ENCODE measurements at regions not wholly inside any gene's neighbourhood (a gene's known extent, or its start where the extent isn't known, plus 50 kb on each side); places are given as distances from the start of the nearest gene placed in this dataset.

DNA sequence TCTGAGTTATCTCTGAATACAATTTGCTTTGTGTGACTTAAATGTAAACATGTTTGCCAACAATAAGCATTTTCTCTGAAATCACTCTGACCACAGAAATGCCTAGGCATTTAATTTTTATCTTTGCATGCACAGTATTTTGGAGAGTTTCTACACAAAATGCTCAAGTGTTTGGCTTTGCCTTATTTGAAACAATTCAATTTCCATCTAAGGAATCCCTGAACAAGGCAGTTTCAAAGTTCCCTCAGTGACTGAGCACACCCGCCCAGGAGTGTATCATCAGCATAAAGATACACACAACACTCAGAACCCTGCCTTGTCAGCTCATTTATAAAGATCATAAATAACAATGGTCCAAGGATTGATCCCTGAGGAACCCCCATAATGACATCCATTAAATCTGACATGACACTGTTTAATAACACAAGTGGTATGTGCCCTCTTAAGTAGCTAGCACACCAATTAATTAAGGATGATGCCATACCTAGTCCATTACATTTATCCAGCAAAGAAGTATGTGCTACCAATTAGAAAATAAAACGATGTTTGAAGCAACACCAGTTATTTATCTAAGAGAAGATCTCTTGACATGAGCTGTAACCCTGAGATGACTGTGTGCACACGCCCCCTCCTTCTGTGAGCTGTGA is 585.8 kb downstream of the ADGRL2 start:
- no peaks in the 10 kb centered on the region for H3K27me3 ChIP-seq
- no peak for TF ChIP-seq POLR2A (IDR thresholded peaks at IDR 0.05)
- TF ChIP-seq POLR2AphosphoS5 (IDR thresholded peaks at IDR 0.05), result no peak
- intact Hi-C loops (cut with DNase I; ENCODE audit: low total_unique reads), result no loop called here
- no peak overlapping the region for H3K27ac ChIP-seq
- DNase-seq (ENCODE audit: low spot score in 2 of 2), result no peak
- no peaks in the 10 kb centered on the region for H3K4me1 ChIP-seq
- H3K4me3 ChIP-seq, result no peak overlapping the region
- H3K9me3 ChIP-seq, result no peaks in the 10 kb centered on the region
- no peaks in the 10 kb centered on the region for H3K36me3 ChIP-seq

GRCh38 chr1:82384776-82385175 is 584.0 kb downstream of the ADGRL2 start:
- H3K27ac ChIP-seq, result no peak overlapping the region
- no peaks in the 10 kb centered on the region for H3K4me1 ChIP-seq
- no peak for TF ChIP-seq POLR2AphosphoS5 (IDR thresholded peaks at IDR 0.05)
- TF ChIP-seq CTCF (IDR thresholded peaks at IDR 0.05), result no peak
- TF ChIP-seq POLR2A (IDR thresholded peaks at IDR 0.05), result no peak
- no peak overlapping the region for H3K4me3 ChIP-seq
- no peaks in the 10 kb centered on the region for H3K27me3 ChIP-seq
- H3K9me3 ChIP-seq, result no peaks in the 10 kb centered on the region
- H3K36me3 ChIP-seq, result no peaks in the 10 kb centered on the region
- intact Hi-C loops (cut with DNase I; ENCODE audit: low total_unique reads), result no loop called here
- no peak for DNase-seq (ENCODE audit: low spot score in 2 of 2)

GRCh38 chr1:82377201-82377884 is 576.6 kb downstream of the ADGRL2 start:
- no peaks in the 10 kb centered on the region for H3K9me3 ChIP-seq
- no peak for DNase-seq (ENCODE audit: low spot score in 2 of 2)
- H3K36me3 ChIP-seq, result no peaks in the 10 kb centered on the region
- no peaks in the 10 kb centered on the region for H3K4me1 ChIP-seq
- no peak overlapping the region for H3K4me3 ChIP-seq
- H3K27me3 ChIP-seq, result no peaks in the 10 kb centered on the region
- no peak overlapping the region for H3K27ac ChIP-seq
- intact Hi-C loops (cut with DNase I; ENCODE audit: low total_unique reads), result no loop called here
- no peak for TF ChIP-seq POLR2A (IDR thresholded peaks at IDR 0.05)

DNA sequence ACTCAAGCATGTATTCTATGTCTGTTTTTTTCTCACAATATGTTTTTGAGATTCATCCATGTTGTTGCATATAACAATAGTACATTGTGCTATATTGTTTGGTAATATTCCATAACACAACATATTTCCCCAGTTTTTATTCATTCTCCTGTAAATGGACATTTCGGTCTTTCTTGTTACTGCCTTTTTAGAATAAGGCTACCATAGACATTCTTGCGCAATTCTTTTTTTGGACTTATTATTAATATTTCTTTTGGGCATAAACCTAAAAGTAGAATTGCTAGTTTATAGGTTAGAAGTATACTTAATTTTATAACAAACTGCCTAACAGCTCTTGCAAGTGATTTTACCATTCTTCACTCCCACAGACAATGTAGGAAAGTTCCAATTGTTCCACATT is 573.0 kb downstream of the ADGRL2 start:
- no peak overlapping the region for H3K27ac ChIP-seq
- DNase-seq (ENCODE audit: low spot score in 2 of 2), result no peak
- no peak for TF ChIP-seq POLR2A (IDR thresholded peaks at IDR 0.05)
- no peak for TF ChIP-seq CTCF (IDR thresholded peaks at IDR 0.05)
- no peak for TF ChIP-seq POLR2AphosphoS5 (IDR thresholded peaks at IDR 0.05)
- no peaks in the 10 kb centered on the region for H3K36me3 ChIP-seq
- intact Hi-C loops (cut with DNase I; ENCODE audit: low total_unique reads), result no loop called here
- no peak overlapping the region for H3K4me3 ChIP-seq
- no peaks in the 10 kb centered on the region for H3K9me3 ChIP-seq
- H3K4me1 ChIP-seq, result no peaks in the 10 kb centered on the region
- H3K27me3 ChIP-seq, result no peaks in the 10 kb centered on the region

- DNase-seq (ENCODE audit: low spot score in 2 of 2), result no peak
- Histone ChIP-seq H3K36me3 (no peaks in the 10 kb centered on the region), H3K4me1 (no peaks in the 10 kb centered on the region), H3K27me3 (no peaks in the 10 kb centered on the region), H3K27ac (no peak overlapping the region), H3K9me3 (no peaks in the 10 kb centered on the region), H3K4me3 (no peak overlapping the region)
- intact Hi-C loops (cut with DNase I; ENCODE audit: low total_unique reads), result no loop called here
- TF ChIP-seq POLR2AphosphoS5 (IDR thresholded peaks at IDR 0.05), result no peak
These were observed 571.2 kb downstream of the ADGRL2 start for GRCh38 chr1:82371844-82372498.

GRCh38 chr1:82367456-82367855 is 566.7 kb downstream of the ADGRL2 start:
- intact Hi-C loops (cut with DNase I; ENCODE audit: low total_unique reads), result no loop called here
- TF ChIP-seq POLR2AphosphoS5 (IDR thresholded peaks at IDR 0.05) (no peak), CTCF (IDR thresholded peaks at IDR 0.05) (no peak), POLR2A (IDR thresholded peaks at IDR 0.05) (no peak)
- no peaks in the 10 kb centered on the region for H3K36me3 ChIP-seq

More at GRCh38 chr1:82367456-82367855, 566.7 kb downstream of the ADGRL2 start:
- H3K27ac ChIP-seq, result no peak overlapping the region
- no peak for DNase-seq (ENCODE audit: low spot score in 2 of 2)
- H3K4me1 ChIP-seq, result no peaks in the 10 kb centered on the region
- no peaks in the 10 kb centered on the region for H3K27me3 ChIP-seq
- no peak overlapping the region for H3K4me3 ChIP-seq
- no peaks in the 10 kb centered on the region for H3K9me3 ChIP-seq
